HG03159 (cell line): ENCODE measurements at regions not wholly inside any gene's neighbourhood (a gene's known extent, or its start where the extent isn't known, plus 50 kb on each side); places are given as distances from the start of the nearest gene placed in this dataset.

ENCODE experiments used
- ATAC-seq: cut with Tn5 transposase; IDR thresholded peaks from one replicate; pipeline ENCODE4 v1.9.1; 2021; ENCODE audit warnings: mild to moderate bottlenecking, moderate library complexity; ENCODE audit not compliant: unreplicated experiment

DNA sequence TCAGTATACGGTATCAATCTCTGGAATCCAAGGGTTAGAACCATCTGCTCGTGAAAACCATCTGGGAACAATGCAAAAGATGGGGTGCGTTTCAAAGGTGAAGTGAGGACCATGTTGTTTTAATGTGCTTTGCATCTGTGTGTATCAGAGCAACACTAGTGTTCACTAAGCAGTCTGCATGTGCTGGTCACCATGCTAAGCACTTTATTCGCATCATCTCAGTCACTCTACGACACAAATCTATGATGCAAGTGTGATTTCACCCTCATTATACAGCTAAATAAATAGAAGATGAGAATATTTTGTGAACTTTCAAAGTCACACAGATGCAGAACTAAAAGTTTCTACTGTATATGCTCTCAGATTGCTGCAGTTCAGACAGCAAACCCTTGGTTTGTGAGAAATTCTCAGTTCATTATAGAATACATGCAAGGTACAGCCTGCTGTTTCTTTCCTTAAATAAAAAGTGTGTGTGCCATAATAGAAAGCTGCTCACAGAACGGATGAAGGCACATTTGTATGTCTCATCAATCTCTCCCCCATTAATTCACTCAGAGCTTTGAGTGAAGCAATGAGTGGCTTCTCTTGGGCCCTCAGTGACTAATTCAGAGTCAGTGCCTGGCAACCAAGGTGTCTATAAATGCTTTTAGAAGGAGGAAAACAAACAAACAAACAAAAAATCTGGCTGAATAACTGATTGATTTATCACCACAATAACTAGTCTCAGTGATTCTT, 652.8 kb upstream of the SOX11 start:
- ATAC-seq: no peak

DNA sequence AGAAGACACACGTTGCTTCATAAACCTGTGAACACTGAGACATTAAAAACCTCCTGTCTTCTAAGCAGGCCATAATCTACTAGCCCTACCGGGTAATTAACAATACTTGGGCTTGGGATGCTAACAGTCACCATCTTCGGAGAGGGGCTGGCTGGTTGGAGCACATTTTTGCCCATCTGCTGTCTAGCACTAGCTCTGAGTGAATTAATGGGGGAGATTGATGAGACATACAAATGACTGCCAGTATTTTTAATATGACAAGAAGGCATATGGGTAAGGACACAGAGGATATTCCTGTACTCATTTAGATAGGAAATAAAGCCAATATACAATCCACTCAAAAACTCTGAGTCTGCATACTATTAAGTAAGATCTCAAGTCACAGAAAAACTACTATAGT, 651.6 kb upstream of the SOX11 start:
- ATAC-seq: no peak

DNA sequence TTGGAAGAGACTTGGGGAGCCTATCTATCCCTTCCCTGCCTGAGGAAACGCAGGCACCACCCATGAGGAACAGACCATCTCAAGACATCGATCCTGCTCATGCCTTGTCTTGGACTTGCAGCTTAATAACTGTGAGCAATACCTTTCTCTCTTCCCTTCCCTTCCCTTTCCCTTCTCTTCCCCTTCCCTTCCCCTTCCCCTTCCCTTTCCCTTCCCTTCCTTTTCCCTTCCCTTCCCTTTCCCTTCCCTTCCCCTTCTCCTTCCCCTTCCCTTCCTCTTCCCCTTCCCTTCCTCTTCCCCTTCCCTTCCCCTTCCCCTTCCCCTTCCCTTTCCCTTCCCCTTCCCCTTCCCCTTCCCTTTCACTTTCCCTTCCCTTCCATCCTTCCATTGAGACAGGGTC, 650.7 kb upstream of the SOX11 start:
- no peak for ATAC-seq

DNA sequence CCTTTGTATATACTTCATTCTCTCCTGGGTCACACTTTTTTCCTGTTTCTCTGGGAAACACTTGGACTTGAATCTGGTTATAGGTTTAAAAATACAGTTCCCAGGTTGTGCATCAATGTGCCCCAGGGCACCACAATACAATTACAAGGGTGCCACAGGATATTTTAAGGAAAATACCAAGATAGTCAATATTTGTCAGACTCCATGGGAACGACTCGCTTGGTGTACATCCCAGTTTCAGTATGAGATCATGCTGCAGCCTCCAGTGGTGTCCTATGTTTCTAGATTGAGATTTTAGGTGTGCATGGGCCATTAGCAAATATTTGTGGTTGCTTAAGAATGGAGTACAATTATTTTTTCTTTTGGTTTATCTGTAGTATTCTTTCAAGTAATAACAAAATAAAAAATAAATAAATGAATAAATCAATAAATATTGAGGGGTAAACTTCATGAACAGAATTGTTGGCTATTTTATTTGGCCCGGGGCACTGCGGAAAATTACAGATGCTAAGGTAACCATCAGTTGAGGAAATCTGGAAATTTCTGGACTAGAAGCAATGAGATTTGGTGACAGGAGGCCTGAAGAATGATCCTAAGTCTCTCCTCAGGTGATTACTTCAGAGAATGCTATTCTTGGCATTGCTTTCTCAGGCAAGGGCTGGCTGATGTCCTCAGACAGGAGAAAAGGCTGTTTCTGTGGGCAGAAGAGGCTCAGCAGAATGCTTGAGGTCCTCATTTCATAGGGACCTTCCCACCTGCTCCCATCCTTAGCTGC, 649.3 kb upstream of the SOX11 start:
- no peak for ATAC-seq

DNA sequence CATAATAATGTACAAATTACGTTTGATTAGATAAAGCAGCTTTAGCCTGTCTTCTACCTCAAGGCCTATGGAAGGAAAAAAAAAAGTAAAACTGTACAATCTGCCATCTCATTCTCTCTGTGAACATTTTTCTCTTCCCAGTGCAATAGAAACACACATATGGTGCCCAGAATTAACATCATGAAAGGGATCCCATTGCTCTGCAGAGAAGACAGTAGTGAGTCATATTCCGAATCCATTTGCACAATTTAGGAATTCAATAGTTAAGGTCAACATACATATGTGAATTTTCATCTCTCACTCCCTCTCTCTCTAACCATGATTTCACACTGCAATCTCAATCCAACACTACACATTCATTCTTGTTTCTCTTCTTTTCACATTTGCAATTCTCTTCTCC, 640.9 kb upstream of the SOX11 start:
- ATAC-seq: no peak

DNA sequence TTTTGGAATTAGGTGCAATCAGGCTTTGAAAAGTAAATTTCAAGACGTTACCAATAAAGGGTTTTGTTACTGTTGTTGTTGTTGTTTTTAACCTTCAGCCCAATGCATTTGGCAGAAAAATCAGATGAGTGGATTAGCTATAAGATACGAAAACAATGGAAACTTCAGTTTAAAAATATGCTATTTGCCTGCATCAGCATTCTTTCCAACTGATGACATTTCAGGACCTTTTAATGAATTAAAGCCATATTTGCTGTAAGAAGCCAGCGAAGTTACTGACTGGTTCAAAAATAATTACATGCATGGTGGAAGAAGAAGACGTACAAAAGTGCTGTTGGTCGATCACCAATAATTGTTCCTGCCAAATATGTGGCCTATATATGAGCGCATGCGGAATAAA, 639.3 kb upstream of the SOX11 start:
- ATAC-seq: no peak

DNA sequence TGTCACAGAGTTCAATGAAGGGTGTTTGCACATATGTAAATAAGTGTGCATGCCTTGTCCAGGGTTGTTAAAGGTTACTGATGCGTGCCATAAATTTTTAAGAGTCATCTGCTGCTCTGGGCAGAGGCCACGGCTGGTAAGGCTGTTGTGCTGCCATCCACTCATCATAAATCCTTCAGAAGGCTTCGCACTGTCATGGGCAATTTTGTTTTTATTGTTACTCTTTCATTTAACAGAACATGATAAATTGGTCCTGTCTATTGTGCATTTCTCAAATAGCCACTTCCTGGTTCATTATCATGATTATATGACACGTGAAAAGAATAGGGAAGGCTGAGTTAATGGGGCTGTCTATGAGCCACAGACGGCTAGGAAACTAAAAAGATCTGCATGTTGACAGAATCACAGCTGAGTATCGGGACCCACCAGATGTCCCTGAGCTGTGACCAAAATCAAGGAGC, 634.3 kb upstream of the SOX11 start:
- no peak for ATAC-seq

DNA sequence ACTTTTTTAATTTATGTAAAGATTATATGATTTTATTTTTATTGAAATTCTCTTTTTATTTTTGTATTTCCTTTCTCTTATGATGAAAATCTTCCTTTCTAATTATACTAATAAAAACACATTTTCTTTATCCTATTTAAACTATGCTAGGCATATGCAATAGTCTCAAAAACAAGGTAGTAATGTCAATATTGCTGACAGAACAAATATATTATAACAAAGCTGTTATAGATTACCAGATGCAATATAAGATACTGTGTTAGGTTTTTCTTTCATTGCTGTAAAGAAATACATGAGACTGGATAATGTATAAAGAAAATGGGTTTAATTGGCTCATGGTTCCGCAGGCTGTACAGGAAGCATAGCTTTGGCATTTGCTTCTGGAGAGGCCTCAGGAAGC, 631.2 kb upstream of the SOX11 start:
- ATAC-seq: no peak

DNA sequence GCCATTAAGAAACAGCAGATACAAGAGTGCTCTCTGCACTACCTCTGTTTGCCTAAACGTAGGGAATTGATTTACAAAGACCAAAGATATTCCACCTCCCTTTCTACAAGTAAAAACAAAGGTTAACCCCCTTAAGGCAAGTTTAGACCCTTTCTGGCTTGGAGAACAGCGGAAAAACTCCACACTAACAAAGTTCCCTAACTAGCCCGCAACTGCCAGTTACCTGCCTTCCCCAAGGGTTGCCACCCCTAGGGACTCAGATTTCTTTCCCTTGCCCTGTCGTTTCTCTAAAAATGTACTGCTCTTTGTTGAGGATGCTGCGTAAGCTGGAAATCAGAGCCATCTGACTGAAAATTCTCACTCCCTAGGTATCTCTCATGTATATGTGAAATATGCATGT, 627.5 kb upstream of the SOX11 start:
- ATAC-seq: no peak

DNA sequence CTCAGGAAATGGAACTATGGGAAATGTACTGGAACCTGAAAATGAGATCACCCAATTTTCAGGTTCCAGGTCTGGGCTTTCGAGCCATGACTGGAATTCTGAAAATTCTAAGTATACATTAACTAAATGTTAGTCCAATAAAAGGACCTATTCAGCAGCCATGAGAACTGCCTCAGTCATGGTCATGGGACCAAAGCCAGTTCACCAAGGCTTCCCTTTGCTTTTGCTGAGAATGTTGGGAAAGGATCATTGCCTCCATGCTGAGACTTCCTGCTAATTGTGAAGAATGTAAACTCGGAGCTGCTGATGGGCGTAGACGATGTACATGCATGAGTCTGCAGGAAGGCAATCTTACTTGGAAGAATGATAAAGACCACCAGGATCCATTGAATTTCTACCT, 624.4 kb upstream of the SOX11 start:
- no peak for ATAC-seq

DNA sequence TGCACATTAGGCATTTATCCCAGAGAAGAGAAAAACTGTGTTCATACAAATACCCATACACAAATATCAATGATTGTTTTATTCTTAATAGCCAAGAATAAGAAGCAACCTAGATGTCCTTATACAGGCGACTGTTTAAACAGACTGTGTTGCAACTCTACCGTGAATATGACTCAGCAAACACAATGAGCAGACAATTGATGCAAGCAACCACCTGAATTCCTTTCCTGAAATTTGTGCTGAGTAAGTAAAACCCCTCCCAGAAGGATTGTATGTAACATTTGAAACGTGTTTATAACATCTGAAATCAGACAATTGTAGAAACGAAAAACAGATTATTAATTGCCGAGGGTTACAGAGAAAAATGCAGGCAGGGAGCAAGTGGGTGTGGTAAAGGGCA, 621.9 kb upstream of the SOX11 start:
- no peak for ATAC-seq

DNA sequence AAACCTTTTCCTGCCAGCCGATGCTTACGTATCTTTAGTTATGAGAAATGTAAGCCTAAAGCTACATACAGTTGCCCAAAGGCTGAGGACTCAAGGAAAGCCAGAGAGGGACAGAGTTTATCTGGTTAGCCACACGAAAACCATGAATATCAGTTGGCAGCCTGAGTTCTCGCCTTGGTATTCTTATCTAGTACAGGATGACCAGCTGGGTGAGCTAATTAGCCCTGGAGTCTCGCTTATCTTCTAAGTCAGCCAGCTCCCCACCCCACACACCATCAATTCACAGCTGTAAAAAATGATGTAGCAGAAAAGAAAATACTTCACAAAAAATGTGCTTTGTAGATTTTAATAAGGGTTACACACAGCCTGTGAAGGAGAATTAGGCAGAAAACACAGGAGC, 617.5 kb upstream of the SOX11 start:
- ATAC-seq: no peak

DNA sequence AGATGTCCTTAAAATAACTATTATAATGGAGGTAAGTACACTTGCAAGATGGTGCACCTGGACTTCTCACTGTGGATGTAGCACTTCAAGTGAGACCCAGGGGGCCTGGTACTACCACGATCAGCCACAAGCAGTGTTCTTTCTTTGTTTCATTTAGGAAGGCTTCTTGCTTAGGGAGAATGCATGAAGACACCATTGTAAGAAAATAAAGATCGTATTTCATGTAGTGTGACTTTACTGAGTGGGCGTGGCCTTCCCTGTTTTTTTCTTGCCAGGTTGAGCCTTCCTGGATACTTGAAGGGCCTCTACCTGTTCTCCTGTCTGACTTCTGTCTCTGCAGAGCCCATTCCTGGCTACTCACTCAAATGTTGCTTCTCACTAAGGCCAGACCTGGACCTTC, 615.6 kb upstream of the SOX11 start:
- no peak for ATAC-seq

DNA sequence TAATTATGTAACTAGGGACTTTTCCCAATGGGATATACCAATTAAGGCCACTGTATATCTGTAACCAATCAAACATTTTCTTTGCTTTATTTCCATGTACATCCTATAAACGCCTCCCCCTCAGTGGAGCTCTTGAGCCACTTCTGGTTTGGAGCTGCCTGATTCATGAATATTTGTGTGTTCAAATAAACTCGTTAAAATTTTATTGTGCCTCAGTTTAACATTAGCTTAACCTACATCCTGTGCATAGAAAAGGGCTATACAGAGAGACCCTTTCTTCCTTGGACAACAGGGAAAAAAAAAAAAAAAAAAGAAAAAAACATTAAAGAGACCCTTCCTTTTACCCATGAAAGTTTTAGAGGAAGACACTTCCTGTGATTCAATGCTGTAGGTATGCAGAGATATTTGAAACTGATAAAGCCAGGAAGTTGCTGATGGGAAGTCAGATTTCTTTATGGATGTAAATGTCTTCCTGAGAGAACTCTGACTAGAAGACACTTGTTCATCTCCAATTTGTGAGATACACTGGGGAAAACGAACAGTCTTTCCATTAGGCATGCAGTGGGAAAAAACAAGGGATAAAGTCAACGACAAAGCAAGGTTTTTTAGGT, 614.6 kb upstream of the SOX11 start:
- ATAC-seq: no peak

DNA sequence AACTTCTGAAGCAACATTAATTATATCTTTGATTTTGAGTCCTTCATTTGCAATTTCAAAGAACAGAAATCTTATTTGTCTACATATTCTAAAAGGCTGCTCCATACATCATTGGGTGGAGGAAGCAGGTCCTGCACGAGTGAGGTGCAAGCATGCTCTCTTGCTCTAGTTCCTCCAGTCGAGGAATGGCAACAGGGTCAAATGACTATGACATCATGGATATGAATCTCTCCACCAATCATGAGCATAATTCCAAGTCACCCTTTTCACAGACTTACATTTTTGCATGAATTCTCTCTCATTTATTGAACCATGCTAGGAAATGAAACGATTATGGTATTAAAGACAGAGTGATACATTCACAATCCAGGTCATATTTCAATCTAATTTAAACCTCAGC, 608.8 kb upstream of the SOX11 start:
- ATAC-seq: no peak

DNA sequence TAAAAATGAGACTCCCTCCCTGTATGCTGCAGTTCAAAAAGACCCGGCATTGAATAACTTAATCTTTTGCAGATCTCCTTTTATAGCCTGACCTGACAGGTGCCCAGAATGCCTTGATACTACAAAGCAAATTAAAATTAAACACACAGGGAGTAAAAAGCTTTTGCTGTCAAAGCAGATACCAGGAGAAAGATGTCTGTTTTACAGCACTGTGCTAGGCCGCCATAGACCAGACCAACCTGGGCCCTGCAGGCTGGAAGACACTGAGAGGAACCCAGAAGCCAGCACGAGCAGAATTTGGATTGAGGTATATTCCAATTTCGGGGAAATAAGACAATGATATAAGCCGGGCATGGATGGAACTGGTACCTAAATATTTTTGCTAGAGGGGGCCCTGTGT, 602.8 kb upstream of the SOX11 start:
- ATAC-seq: no peak

DNA sequence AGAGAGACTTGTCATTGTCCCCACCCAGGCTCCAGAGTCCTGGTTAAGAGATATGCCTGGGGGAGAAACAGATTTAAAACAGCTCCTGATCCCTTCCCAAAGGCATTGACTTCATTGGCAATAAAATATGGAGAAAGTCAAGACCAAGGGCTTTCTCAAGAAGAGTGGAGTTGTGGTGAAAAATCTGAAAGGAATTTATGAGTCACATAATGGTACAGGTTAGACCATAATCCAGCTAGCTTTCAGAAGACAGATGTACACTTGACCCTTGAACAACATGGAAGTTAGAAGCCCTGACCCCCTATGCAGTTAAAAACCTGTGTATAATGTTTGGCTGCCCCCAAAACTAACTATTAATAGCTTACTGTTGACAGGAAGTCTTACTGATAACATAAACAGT, 599.1 kb upstream of the SOX11 start:
- no peak for ATAC-seq

DNA sequence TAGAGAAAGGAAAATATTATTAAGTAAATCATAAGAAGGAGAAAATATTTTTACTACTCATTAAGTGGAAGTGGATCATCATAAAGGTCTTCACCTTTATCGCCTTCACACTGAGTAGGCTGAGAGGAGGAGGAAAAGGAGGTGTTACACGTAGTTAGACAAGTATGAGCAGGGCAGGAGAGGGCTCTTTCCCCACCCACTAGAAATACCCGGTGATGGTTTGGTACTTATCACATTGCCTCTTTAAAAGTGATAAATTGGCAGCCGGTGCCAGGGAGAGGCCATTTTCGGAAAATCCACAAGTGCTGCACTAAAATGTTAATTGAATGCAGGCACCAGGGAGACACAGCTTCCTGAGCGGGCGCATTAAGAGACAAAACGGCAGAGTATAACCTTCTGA, 598.7 kb upstream of the SOX11 start:
- ATAC-seq: no peak

DNA sequence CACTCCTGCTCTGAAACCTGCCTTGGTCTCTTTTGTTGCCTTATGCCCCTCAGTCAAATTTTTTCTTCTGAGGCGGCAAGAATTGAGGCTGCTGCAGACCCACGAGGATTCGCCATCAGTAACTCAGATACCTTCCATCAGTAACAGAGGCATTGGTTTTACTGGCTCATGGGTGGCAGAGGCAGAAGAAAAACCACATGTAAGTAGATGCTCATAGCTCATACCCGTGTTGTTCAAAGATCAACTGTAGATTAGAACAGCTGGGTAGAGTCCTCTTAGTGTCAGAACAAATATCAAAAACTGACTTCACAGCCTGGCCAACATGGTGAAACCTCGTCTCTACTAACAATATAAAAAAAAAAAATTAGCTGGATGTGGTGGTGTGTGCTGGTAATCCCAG, 598.0 kb upstream of the SOX11 start:
- ATAC-seq: no peak

DNA sequence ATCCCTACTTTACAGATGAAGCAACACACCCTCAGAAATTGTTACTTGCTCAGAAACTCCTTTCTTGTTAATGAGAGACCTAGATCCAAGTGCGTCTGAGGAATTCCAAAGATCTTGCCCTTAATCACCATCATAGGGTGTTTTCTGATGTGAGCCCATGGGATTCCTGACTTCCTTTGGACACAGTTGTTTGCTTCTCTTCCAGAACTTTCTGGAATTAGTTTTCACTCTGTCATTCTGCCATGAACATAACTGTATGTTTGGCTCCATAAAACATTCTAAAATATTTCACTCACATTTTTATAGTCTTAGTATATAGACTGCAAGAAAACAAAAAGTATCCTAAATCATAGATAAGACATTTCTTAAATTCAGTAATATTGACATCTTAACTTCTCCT, 593.9 kb upstream of the SOX11 start:
- no peak for ATAC-seq

DNA sequence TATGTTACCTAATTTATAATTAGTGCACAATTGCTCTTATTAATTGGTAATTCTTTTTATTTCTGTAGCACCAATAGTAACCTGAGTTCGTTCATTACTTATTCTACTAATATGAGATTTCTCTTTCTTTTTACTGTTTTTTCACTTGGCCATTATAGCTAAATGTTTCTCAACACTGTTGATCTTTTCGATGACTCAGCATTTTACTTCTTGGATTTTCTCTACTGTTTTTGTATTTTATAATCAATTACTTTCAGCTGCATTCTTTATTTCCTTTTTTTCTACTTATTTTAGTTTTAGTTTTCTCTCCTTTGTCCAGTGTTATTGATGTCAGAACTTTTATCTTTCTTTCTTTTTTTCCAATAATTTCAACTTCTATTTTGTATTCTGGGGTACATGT, 589.4 kb upstream of the SOX11 start:
- no peak for ATAC-seq

DNA sequence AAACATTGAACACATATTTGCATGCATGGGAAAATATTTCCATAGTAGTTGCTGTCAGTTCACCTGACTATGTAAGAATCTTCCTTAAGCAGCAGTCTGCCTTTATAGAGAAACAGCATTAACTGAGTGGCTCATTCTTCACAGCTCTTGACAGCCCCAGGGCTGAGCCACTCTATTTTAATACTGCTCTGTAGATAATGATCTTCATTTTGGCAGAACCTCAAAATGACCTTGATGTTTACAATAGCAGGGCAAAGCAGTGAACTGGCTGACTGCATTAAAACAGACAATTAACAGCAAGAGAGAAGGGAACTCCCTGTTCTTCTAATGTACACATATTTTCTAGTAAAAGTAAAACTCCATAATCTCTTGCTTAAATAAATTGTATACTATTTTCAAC, 580.6 kb upstream of the SOX11 start:
- no peak for ATAC-seq
